HepG2 (cell line): ENCODE measurements at regions not wholly inside any gene's neighbourhood (a gene's known extent, or its start where the extent isn't known, plus 50 kb on each side); places are given as distances from the start of the nearest gene placed in this dataset.
"Not testable (repeated sequence)": the region's sequence is repeated elsewhere in the genome, so short reads cannot be mapped to it uniquely, and the experiment has no call there.

Source experiments
- EZH2 ChIP-seq: conservative IDR thresholded peaks from 2 replicates; pipeline ENCODE4 v1.6.1; 2012; ENCODE audit warnings: mild to moderate bottlenecking, low read depth, low read length, moderate library complexity
- MYNN ChIP-seq: sonication (generic); formaldehyde crosslinking; IDR thresholded peaks from 2 replicates; pipeline ENCODE4 v1.4.0; 2020; ENCODE audit warnings: mild to moderate bottlenecking, low read depth, missing genetic modification reagents
- RFX5 ChIP-seq: IDR thresholded peaks from 2 replicates; pipeline ENCODE4 v1.6.1; 2011; ENCODE audit warnings: low read depth, low read length, improper control_type of control experiment
- SIN3B ChIP-seq: fragments of 150-350 bp; IDR thresholded peaks from 2 replicates; pipeline ENCODE4 v1.6.1; 2014; ENCODE audit warnings: low read length
- ZNF251 ChIP-seq: sonication (generic); formaldehyde crosslinking; IDR thresholded peaks from 2 replicates; pipeline ENCODE4 v1.9.0; 2021; ENCODE audit warnings: mild to moderate bottlenecking, missing genetic modification reagents
- ZNF30 ChIP-seq: sonication (generic); formaldehyde crosslinking; IDR thresholded peaks from 2 replicates; pipeline ENCODE4 v1.5.0; 2020; ENCODE audit warnings: mild to moderate bottlenecking, missing genetic modification reagents
- ZNF546 ChIP-seq: sonication (generic); formaldehyde crosslinking; conservative IDR thresholded peaks from 2 replicates; pipeline ENCODE4 v1.8.1; 2023; ENCODE audit warnings: mild to moderate bottlenecking, missing genetic modification reagents
- TF ChIP-seq, protein P1 (sequence below), 2 experiments: sonication (generic) in 1 of 2; formaldehyde crosslinking in 1 of 2; IDR thresholded peaks; 2 replicates each; pipeline versions ENCODE4 v1.5.1 to v1.6.1; 2011 to 2020; ENCODE audit warnings: borderline replicate concordance in 1 of 2, low read depth in 1 of 2, low read length in 1 of 2, mild to moderate bottlenecking in 1 of 2, missing genetic modification reagents in 1 of 2, moderate library complexity in 1 of 2
- TF ChIP-seq, protein P2 (sequence below): sonication (generic); formaldehyde crosslinking; IDR thresholded peaks from 2 replicates; pipeline ENCODE4 v1.4.0; 2020; ENCODE audit warnings: missing genetic modification reagents

DNA sequence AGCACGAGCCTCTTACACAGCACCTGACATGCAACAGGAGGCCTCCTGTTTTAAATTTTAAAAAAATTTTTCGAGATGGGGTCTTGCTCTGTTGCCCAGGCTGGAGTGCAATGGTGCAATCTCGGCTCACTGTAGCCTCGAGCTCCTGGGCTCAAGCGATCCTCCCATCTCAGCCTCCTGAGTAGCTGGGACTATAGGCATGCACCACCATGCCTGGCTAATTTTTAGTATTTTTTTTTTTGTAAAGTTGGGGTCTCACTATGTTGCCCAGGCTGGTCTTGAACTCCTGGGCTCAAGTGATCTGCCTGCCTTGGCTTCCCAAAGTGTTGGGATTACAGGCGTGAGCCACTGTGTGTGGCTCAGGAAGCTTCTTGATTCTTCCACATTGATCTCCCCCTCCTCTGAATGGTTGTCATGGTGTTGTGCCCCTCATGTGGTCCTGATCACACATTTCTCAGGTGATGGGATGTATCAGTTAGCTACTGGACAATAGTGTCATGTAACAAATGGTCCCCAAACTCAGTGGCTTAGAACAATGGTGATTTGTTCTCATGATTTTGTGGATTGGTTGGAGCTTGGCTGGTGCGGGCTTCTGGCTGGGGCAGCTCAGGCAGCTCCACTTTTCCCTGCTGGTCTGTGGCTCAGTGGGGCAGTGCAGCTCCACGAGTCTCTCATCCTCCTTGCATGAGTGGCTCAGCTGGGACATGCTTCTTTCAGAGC, 81.0 kb downstream of the RPS6KA4 start:
- not testable (repeated sequence) for TF ChIP-seq ZNF546; ZNF30; MYNN (CRISPR knock-in tag); SIN3B; EZH2; RFX5; ZNF251 (CRISPR knock-in tag)
- TF ChIP-seq, protein P1, sequence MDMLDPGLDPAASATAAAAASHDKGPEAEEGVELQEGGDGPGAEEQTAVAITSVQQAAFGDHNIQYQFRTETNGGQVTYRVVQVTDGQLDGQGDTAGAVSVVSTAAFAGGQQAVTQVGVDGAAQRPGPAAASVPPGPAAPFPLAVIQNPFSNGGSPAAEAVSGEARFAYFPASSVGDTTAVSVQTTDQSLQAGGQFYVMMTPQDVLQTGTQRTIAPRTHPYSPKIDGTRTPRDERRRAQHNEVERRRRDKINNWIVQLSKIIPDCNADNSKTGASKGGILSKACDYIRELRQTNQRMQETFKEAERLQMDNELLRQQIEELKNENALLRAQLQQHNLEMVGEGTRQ (IDR thresholded peaks at IDR 0.05; ENCODE audit: low read depth, low read length), result not testable (repeated sequence)
- TF ChIP-seq, protein P1 (CRISPR knock-in tag; IDR thresholded peaks at IDR 0.05; ENCODE audit: borderline replicate concordance), result not testable (repeated sequence)
- TF ChIP-seq, protein P2, sequence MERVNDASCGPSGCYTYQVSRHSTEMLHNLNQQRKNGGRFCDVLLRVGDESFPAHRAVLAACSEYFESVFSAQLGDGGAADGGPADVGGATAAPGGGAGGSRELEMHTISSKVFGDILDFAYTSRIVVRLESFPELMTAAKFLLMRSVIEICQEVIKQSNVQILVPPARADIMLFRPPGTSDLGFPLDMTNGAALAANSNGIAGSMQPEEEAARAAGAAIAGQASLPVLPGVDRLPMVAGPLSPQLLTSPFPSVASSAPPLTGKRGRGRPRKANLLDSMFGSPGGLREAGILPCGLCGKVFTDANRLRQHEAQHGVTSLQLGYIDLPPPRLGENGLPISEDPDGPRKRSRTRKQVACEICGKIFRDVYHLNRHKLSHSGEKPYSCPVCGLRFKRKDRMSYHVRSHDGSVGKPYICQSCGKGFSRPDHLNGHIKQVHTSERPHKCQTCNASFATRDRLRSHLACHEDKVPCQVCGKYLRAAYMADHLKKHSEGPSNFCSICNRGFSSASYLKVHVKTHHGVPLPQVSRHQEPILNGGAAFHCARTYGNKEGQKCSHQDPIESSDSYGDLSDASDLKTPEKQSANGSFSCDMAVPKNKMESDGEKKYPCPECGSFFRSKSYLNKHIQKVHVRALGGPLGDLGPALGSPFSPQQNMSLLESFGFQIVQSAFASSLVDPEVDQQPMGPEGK (CRISPR knock-in tag), result not testable (repeated sequence)
